ENCODE measurements at regions not wholly inside any gene's neighbourhood (a gene's known extent, or its start where the extent isn't known, plus 50 kb on each side); places are given as distances from the start of the nearest gene placed in this dataset.

DNA sequence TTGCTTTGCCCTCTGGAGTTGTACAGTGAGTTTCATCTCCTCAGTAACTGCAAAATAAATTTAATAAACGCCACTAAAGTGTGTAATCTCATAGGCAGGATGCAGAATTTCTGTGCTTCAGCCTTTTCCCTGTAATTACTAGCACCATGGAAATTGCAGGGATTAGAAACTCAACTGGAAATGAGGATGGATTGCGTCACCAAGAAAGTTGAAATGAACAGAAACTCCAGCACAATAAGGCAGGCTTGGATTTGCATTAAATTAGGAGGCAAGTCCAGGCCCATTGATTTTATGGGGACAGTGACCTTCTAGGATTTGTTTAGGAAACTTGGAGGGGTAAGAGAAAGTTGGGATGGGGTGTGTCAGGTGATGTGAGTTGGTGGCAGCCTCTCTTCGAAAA is 197.5 kb downstream of the PTPRU start:
- no peak for DNase-seq (ENCODE audit: low spot score)

DNA sequence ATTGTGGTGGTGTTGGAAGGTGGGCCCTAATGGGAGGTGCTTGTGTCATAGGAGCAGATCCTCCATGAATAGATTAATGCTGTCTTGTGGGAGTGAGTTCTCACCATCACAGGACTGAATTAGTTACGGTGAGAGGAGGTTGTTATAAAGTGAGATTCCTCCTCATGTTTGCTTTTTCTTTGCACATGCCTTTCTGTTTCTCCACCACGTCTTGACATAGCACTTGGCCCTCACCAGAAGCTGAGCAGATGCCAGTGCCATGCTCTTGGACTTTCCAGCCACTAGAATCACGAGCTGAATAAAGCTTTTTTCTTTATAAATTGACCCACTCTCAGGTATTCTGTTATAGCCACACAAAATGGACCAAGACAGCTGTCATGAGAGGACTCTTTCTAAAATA is 194.8 kb downstream of the PTPRU start:
- no peak for DNase-seq (ENCODE audit: low spot score)

DNA sequence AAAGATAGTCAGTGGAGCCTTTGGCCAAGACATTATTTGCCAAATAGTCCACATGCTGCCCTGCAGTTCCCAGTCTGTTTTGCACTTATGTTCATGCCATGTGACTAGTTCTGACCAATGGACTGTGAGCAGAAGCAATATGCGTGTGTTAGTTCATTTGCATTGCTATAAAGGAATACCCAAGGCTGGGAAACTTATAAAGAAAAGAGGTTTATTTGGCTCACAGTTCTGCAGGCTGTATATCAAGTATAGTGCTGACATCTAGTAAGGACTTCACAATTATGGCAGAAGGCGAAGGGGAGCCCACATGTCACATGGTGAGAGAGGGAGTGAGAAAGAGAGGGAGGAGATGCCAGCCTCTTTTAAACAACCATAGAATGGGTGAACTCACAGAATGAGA is 193.3 kb downstream of the PTPRU start:
- DNase-seq (ENCODE audit: low spot score), result no peak

- DNase-seq (ENCODE audit: low spot score), result no peak
Measured at GRCh38 chr1:29428997-29429396, 192.7 kb downstream of the PTPRU start.

DNA sequence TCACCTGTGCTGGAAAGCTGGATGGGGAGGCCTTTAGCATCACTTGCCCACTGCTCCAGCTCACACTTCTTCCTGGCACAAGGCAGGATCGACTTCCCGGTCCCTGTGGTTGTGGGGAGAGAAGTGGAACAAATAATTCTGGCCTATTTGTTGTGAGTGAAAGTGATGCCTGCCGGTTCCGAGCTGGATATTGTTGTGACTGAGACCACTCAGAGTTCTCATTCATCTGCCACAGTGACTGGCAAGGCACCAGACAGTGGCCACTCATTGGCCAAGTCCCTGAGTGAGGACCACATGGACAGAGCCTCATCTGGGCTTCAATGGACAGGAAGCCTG is 191.9 kb downstream of the PTPRU start:
- no peak for DNase-seq (ENCODE audit: low spot score)

- no peak for DNase-seq (ENCODE audit: low spot score)
Measured at GRCh38 chr1:29427614-29428279, 191.4 kb downstream of the PTPRU start.

GRCh38 chr1:29426701-29427279 is 190.5 kb downstream of the PTPRU start:
- DNase-seq (ENCODE audit: low spot score), result no peak

DNA sequence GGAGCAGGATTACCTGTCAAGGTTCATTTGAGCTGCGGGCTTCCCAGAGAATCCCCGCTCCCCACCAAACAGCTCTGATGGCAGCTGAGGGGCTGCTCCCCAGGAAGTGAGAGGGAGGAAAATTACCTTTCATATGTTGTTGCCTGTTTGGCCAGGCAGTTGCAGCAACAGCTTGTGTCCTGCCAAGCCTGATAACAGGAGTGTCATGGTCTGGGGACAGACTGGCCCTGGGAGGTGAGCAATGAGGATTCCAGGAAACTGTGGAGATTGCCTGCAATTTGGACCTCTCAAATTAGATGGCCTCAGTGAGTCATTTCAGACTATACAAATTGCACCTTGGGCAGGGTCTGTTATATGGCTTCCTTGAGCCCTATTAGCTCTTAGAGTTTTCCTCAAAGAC is 189.3 kb downstream of the PTPRU start:
- no peak for DNase-seq (ENCODE audit: low spot score)

GRCh38 chr1:29424266-29424665 is 187.9 kb downstream of the PTPRU start:
- DNase-seq (ENCODE audit: low spot score), result no peak

DNA sequence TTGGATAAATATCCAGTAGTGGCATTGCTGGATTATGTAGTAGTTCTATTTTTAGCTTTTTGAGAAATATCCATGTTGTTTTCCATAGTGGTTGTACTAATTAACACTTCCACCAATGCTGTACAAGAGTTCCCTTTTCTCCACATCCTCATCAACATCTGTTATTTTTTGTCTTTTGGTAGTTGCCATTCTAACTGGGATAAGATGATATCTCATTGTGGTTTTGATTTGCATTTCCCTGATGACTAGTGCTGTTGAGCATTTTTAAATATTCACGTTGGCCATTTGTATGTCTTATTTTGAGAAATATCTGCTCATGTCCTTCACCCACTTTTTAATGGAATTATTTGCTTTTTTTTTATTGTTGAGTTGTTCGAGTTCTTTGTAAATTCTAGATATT is 183.9 kb downstream of the PTPRU start:
- no peak for DNase-seq (ENCODE audit: low spot score)

DNA sequence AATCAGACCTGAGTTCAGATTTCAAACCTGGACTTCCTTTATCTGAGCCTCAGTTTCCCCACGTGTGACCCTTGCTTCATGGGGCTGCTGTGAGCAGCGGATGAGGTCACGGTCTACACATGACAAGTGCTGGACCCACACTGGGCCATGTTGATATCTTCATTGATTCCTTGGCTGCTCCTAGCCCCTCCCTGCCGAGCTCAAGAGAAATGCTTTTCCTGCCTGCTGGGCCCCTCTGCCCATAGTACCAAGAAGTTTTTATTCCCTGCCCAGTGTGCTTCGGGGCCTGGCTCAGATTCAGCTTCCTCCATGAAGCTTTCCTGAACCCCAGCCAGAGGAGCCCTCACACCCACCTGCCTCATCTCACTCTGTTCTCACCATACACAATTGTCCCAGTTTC is 181.6 kb downstream of the PTPRU start:
- no peak for DNase-seq (ENCODE audit: low spot score)

- DNase-seq (ENCODE audit: low spot score), result peak; percentile 13
Measured at GRCh38 chr1:29417147-29417858, 181.0 kb downstream of the PTPRU start.

- DNase-seq (ENCODE audit: low spot score), result no peak
Measured at GRCh38 chr1:29416267-29417146, 180.2 kb downstream of the PTPRU start.

- DNase-seq (ENCODE audit: low spot score), result no peak
Measured at GRCh38 chr1:29415861-29416260, 179.5 kb downstream of the PTPRU start.

DNA sequence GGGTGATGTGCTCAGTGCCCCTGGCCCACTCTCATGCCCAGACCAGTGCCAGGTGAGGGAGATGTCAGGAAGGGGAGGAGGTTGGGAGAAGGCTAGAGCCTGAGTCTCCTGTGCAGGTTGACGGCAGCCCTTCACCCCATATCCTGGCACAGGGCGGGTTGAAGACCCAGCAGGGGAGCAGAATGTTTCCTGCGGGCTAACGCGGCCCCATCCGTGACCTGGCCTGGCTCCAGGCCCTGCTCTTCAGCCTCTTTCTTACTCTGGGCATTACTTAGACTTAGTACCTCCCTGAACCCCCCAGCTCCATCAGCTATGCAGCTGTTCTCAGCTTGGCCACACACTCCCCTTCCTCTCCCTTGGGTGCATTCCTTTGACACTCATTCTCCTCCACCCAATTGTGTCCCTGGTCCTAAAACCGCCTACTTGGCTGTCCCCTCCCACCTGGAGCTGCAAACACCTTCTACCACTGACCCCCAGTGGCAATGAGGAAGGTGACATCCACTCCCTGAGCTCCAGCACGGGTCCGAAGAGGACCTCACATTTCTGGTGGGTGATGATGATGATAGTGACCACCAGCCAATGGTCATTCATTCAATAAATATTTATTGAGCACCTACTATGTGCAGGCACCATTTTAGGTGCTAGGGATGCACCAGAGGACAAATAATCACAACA is 179.0 kb downstream of the PTPRU start:
- peak; percentile 16 for DNase-seq (ENCODE audit: low spot score)

DNA sequence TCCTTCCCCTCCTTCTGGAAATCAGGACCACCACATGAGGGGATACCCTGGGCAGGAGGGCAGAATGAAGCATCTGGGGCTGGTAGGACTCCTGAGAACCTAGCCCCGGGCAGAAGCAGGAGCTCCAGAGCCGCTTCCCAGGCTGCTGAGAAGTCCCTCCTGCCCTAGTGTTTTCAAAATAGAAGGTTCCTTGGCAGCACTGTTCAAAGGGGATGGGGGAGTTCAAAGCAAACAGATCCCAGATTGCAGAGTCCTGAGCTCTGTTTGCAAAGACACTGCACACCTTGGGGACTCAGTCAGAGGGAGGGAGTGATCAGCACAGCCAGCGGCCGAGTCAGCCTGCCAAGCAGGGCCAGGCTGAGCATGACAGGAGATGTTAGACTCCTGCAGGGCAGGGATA is 177.8 kb downstream of the PTPRU start:
- no peak for DNase-seq (ENCODE audit: low spot score)

DNA sequence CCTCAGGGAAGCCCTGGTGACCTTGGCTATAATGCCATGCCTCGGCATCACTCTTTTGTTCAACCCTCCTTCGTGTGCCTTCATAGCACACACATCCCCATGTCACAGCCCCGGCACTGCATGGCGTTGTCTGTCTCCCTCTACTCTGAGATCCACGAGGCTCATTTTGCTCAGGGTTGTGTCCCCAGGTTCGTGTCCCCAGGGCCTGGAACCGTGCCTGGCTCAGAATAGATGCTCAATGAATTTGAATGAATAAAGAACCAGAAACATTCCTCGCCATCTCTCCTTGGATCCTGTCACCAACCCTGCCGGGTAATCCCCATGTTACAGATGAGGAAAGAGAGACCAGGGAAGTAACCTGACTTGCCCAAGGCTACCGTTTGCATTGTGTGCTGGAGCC is 177.3 kb downstream of the PTPRU start:
- DNase-seq (ENCODE audit: low spot score), result no peak

- DNase-seq (ENCODE audit: low spot score), result no peak
Measured at GRCh38 chr1:29412591-29412990, 176.3 kb downstream of the PTPRU start.

GRCh38 chr1:29410476-29410875 is 174.2 kb downstream of the PTPRU start:
- DNase-seq (ENCODE audit: low spot score), result no peak

GRCh38 chr1:29409616-29410015 is 173.3 kb downstream of the PTPRU start:
- DNase-seq (ENCODE audit: low spot score), result no peak

DNA sequence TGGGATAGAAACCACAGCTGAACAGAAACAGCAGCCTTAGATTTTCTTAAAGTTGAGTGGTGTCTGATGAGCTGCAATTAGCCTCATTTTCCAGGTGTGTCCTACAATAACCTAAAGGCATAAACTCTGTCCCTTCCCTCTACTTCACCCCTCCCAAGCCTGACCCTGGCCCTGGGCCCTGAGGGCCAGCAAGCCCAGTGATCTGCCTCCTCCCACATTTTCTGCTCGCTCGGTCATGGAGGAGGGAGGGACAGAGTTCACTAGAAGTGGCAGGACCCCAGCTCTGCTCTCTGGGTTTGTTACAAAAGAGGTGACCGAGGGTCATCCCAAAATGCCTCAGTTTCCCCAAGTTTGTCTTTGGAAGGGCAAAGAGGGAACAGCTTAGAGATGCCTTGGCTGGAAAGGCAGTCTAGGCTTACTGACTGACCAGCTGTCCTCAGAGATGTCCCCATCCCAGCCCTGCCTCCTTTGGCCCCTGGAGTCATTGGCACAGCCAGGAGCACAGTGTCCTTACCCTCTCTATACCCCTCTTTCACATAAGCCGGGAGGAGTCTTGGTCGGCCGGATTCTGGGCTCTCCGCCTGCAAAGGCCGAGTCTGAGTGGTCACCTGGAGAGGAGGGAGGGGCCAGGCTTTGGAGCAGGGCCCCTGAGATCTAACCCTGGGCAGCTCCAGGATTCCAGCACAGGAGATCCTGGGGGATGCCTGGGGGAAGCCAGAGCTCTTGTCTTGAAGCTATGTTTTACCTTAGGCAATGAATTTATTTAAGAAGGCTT is 172.7 kb downstream of the PTPRU start:
- DNase-seq (ENCODE audit: low spot score), result no peak

Measured in umbilical cord (tissue), 1 donor.